K562 (cell line): ENCODE measurements at regions not wholly inside any gene's neighbourhood (a gene's known extent, or its start where the extent isn't known, plus 50 kb on each side); places are given as distances from the start of the nearest gene placed in this dataset.

Experiments
- ATAC-seq: fragments of 200-7000 bp; cut with Tn5 transposase; 3 replicates; pipeline ENCODE4 v1.9.1; 2020; ENCODE audit warnings: moderate library complexity
- BruUV-seq: library from RNA; stranded (reverse); fragments of 400-500 nt; replicated peaks from 2 replicates; lab custom pipeline; 2021; lab: Mats Ljungman, UMichigan
- CTCF ChIA-PET: fragments of 300-600 bp; formaldehyde crosslinking; extraction: SDS; loops from one replicate; lab custom pipeline; 2021; ENCODE audit warnings: low intra/inter-chr PET ratio; lab: Yijun Ruan, JAX
- POLR2A ChIA-PET: fragments of 300-600, 350-650 bp; sonication (Branson Sonifier 250); formaldehyde crosslinking; extraction: SDS; loops from one replicate; lab custom pipeline; 2021; ENCODE audit warnings: antibody characterized with exemption, inconsistent platforms; lab: Yijun Ruan, JAX
- DNase-seq, 4 experiments: peaks; one replicate each; pipeline versions ENCODE4 v3.0.0 to v3.0.0-alpha.2; 2011 to 2018; ENCODE audit warnings: low spot score in 3 of 4, mixed read lengths in 3 of 4; ENCODE audit errors: extremely low read depth in 1 of 4
- FAIRE-seq: peaks from 2 replicates; lab custom pipeline; 2011; peaks lifted over from hg19 to GRCh38; lab: Jason Lieb, UNC
- H2AFZ ChIP-seq: 2 replicates; pipeline ENCODE4 v1.6.0; 2011; ENCODE audit warnings: low read depth, low read length, control low read depth, inconsistent platforms
- H3K27ac ChIP-seq: fragments of 200-600 bp; 3 replicates; pipeline ENCODE4 v1.8.0; 2011; ENCODE audit warnings: low read depth, mild to moderate bottlenecking, control low read depth, inconsistent platforms, low read length, moderate library complexity, mixed read lengths; ENCODE audit errors: extremely low read depth
- H3K27me3 ChIP-seq, 2 experiments: fragments of 300-600 bp in 1 of 2; 2 replicates in 1 of 2; 3 replicates in 1 of 2; pipeline versions ENCODE4 v1.6.0 to v1.8.0; 2011; ENCODE audit warnings: inconsistent platforms in 2 of 2, low read length in 2 of 2, mild to moderate bottlenecking in 1 of 2, mixed read lengths in 1 of 2, moderate library complexity in 1 of 2; ENCODE audit not compliant: control insufficient read depth in 2 of 2, insufficient read depth in 2 of 2
- H3K36me3 ChIP-seq: fragments of 300-600 bp; 3 replicates; pipeline ENCODE4 v1.8.0; 2011; ENCODE audit warnings: mild to moderate bottlenecking, low read length, inconsistent platforms; ENCODE audit not compliant: control insufficient read depth, insufficient read depth
- H3K4me1 ChIP-seq, 2 experiments: fragments of 200-600 bp in 1 of 2; replicated peaks in 1 of 2; 2 replicates in 1 of 2; 3 replicates in 1 of 2; pipeline versions ENCODE4 v1.5.1 to v1.8.0; 2011; ENCODE audit warnings: inconsistent platforms in 2 of 2, low read length in 2 of 2, mild to moderate bottlenecking in 1 of 2, mixed read lengths in 1 of 2, moderate library complexity in 1 of 2; ENCODE audit not compliant: control insufficient read depth in 2 of 2, insufficient read depth in 2 of 2
- H3K4me2 ChIP-seq: 2 replicates; pipeline ENCODE4 v1.6.1; 2011; ENCODE audit warnings: low read length, control low read depth, inconsistent platforms, mixed read lengths; ENCODE audit not compliant: insufficient read depth
- H3K4me3 ChIP-seq: fragments of 200-600 bp; sonication (generic), shearing (Covaris generic); 2 replicates; pipeline ENCODE4 v1.5.1; 2016; ENCODE audit warnings: control low read depth, inconsistent platforms
- H3K79me2 ChIP-seq: fragments of 200-600 bp; 3 replicates; pipeline ENCODE4 v1.8.0; 2011; ENCODE audit warnings: low read length, inconsistent platforms; ENCODE audit not compliant: control insufficient read depth, insufficient read depth
- H3K9ac ChIP-seq, 2 experiments: 2 replicates each; pipeline versions ENCODE4 v1.6.0 to v1.6.1; 2011; ENCODE audit warnings: low read depth in 2 of 2, low read length in 2 of 2, control low read depth in 1 of 2, inconsistent platforms in 1 of 2, mild to moderate bottlenecking in 1 of 2, mixed read lengths in 1 of 2; ENCODE audit not compliant: insufficient read depth in 1 of 2
- H3K9me1 ChIP-seq: one replicate; pipeline ENCODE4 v1.6.0; 2011; ENCODE audit warnings: inconsistent platforms, mild to moderate bottlenecking, low read length, moderate library complexity; ENCODE audit not compliant: control insufficient read depth, insufficient read depth
- H3K9me3 ChIP-seq: replicated peaks from 2 replicates; pipeline ENCODE4 v1.5.1; 2011; ENCODE audit warnings: low read depth, low read length, inconsistent platforms; ENCODE audit not compliant: control insufficient read depth, insufficient read depth
- H4K20me1 ChIP-seq: replicated peaks from 2 replicates; pipeline ENCODE4 v1.6.1; 2011; ENCODE audit warnings: low read length, inconsistent platforms, mixed read lengths; ENCODE audit not compliant: control insufficient read depth, insufficient read depth
- CHD4 ChIP-seq: fragments of 200-600 bp; sonication (generic); IDR thresholded peaks from 3 replicates; pipeline ENCODE4 v1.6.1; 2012; ENCODE audit warnings: low read depth, mild to moderate bottlenecking, mixed read lengths, low read length, inconsistent platforms; ENCODE audit not compliant: insufficient read depth, insufficient replicate concordance, poor library complexity, severe bottlenecking
- WGBS: fragments of 100-300 bp; shearing (Covaris generic); methylation state at CpG from one replicate; pipeline ENCODE4 v1.1.6; 2016; ENCODE audit warnings: low coverage, mixed read lengths; ENCODE audit not compliant: insufficient coverage; ENCODE audit errors: missing lambda C conversion rate; 5-methylcytosine and 5-hydroxymethylcytosine counted together
- in situ Hi-C: fragments of 300-500 bp; cut with MboI; formaldehyde crosslinking; loops from 4 replicates; pipeline ENCODE4 v1.15.0; 2018; ENCODE audit warnings: inconsistent platforms, mixed read lengths
- intact Hi-C: fragments of 100-400 bp; cut with micrococcal nuclease; formaldehyde crosslinking; loops from 2 replicates; pipeline ENCODE4 v1.14.2; 2022
- TF ChIP-seq, protein P1 (sequence below): fragments of 450-650 bp; IDR thresholded peaks from one replicate; pipeline ENCODE4 v1.6.1; 2018; ENCODE audit warnings: mild to moderate bottlenecking, moderate library complexity; ENCODE audit not compliant: partially characterized antibody

DNA sequence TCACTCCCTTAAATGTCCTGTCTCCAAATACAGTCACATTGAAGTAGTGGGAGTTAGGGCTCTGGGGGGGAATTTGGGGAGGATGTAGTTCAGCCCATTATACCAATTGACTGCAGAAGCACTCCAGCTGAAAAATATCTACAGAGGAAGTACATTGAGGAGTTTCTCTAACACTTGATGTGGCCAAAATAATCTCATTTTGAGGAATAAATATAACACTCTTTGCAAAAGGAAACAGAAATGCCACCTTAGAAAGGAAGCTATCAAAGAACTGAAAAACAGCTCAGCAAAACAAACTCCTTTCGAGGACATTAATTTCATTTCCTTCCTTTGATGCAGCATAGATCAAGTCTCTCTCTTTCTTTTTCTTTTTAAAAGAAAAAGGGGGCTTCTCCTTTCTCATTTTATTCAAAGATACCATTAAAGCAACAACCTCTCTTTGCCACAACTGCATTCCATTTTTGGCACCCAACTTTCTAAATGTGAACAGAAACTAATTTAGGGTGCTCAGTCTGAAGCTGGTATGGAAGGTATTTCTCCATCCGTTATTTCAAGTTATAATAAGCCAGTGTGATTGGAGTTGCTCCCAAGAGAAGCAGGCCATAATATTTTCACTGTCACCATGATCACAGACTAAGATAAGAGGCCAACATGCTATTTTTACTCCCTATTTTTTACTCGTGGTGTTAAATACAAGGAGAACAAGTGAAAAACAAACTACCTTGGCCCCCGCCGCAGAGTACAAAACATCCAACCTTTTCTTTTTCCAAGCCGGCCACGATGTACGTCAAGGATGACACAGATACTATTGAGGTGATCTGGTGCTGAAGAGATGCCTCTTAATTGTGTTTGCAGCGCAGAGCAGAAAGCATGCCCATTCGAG is 230.4 kb upstream of the GATB start (continued):
- no peak for TF ChIP-seq CHD4

DNA sequence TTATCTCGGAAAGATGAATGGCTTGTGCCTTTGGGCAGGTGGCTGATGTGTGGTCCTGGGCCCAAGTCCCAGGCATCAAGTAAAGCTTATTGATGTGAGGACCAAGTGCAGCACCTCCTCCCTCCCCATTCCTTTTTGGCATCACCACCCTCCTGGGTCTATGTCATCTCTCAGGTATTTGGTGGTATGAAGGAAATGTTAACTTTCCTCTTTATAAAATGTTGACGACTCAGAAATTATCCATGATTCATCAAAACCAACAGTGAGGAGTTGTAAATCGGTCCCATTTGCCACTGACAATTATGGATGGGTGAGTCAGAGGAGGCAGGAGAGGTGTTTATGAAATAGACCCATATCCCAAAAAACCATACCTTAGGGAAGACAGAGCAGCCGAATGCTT is 229.4 kb upstream of the GATB start:
- no peak for FAIRE-seq
- Histone ChIP-seq H3K4me1 (no peaks in the 10 kb centered on the region; a peak in 1 of 5 replicates), H3K27me3 (0 out of 5 replicates have a peak, but pooled peaks cover 0 to 3% of the 10 kb centered on the region in 2 experiments), H3K4me2 (no peak overlapping the region), H3K9ac (no peak overlapping the region), H3K9me1 (no peaks in the 10 kb centered on the region), H3K9me3 (no peaks in the 10 kb centered on the region), H3K36me3 (no peaks in the 10 kb centered on the region), H2AFZ (no peak overlapping the region), H4K20me1 (no peaks in the 10 kb centered on the region), H3K4me3 (no peak overlapping the region), H3K79me2 (no peaks in the 10 kb centered on the region), H3K27ac (no peak overlapping the region)
- no peak for DNase-seq
- no peak for ATAC-seq
- no TSS peak for BruUV-seq
- ChIA-PET POLR2A (interaction anchor here (0.6 kb wide), 1 partner anchor 8 kb away, joined by 4 read pairs; no protein-coding TSS in a partner anchor), CTCF (no interaction called here)
- in situ Hi-C loops = no loop called here
- 0% methylated on average over 3 of the region's 4 CpGs for WGBS
- intact Hi-C loops = no loop called here
- TF ChIP-seq, protein P1, sequence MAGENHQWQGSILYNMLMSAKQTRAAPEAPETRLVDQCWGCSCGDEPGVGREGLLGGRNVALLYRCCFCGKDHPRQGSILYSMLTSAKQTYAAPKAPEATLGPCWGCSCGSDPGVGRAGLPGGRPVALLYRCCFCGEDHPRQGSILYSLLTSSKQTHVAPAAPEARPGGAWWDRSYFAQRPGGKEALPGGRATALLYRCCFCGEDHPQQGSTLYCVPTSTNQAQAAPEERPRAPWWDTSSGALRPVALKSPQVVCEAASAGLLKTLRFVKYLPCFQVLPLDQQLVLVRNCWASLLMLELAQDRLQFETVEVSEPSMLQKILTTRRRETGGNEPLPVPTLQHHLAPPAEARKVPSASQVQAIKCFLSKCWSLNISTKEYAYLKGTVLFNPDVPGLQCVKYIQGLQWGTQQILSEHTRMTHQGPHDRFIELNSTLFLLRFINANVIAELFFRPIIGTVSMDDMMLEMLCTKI = no peak
